ENCODE measurements at regions not wholly inside any gene's neighbourhood (a gene's known extent, or its start where the extent isn't known, plus 50 kb on each side); places are given as distances from the start of the nearest gene placed in this dataset.

DNA sequence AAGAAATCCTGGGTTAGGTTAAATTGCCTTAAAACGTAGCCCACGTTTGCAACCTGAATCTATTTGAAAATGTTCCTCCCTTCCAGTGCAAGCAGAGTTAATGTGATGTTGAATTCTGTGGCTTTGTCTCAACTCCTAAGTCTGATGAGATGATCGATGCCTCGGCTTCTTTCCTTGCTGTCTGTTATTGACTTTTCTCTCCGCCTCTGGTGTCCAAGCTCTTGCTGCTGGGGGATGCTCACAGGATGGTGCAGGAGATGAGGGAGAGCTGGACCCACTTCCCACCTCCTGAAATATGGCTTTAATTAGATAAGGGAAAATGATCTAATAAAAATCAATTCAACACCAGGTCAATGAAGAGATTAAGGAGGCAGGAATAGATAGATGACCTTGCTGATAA, 407.9 kb upstream of the RGMA start:
- no peaks in the 10 kb centered on the region for H3K4me1 ChIP-seq (replicated peaks)
- H3K36me3 ChIP-seq = no peaks in the 10 kb centered on the region
- H3K27ac ChIP-seq = no peak overlapping the region
- no peak for DNase-seq (ENCODE audit: low read depth in 1 of 2, low spot score in 2 of 2)
- no peaks in the 10 kb centered on the region for H3K27me3 ChIP-seq (replicated peaks)
- H3K4me3 ChIP-seq = no peak overlapping the region
- no peaks in the 10 kb centered on the region for H3K9me3 ChIP-seq (replicated peaks)

DNA sequence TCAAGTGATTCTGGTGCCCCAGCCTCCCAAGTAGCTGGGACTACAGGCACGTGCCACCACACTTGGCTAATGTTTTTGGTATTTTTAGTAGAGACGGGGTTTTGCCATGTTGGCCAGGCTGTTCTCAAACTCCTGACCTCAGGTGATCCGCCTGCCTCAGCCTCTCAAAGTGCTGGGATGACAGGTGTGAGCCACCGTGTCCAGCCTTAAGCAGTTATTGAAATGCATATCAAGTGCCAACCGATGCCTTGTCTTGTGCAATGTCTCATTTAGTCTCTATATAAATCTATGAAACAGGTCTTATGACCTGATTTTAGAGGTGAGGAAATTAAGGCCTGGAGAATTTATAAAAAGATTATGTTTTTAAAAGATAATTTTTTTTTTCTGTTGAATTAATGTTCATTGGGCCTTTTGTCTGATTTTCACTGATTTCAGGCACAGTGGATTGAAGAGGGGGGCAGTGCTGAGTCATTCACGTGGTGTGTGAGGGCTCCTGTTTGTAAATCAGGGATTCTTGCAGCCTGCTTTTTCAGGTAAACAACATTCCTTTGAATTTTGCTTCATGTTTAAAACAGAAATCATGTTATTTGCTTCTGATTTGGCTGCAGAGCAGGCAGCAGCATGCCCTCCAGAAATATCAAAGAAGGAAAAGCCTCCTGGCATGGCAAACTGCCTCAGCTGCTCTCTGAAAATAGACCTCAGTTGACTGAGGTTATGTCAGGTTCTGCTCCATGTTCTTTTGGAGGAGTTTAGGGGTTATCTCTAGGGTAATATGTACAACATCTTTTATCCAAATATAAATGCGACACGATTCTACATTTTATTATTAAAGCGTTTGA, 407.0 kb upstream of the RGMA start:
- Histone ChIP-seq H3K36me3 (no peaks in the 10 kb centered on the region), H3K4me3 (no peak overlapping the region), H3K27ac (no peak overlapping the region), H3K4me1 (replicated peaks) (no peaks in the 10 kb centered on the region), H3K27me3 (replicated peaks) (no peaks in the 10 kb centered on the region), H3K9me3 (replicated peaks) (no peaks in the 10 kb centered on the region)
- no peak for DNase-seq (ENCODE audit: low read depth in 1 of 2, low spot score in 2 of 2)

DNA sequence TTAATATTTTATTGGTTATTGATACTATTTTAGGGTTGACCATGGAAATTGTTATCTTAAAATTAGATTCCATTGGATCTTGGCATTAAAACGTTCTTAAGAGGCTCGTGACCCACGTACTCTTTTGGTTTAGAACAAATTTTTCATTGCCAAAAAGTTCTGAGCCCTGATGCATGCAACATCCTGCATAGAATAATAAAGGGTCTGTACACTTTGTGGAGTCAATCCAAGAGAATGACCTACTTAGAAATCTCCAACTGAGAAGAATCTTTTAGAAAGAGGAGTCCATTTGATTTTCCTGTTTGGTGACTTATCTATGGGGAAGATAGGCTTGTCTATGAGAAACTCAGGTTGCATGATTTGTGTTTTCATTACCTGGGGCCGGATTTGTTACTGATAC, 404.2 kb upstream of the RGMA start:
- H3K4me1 ChIP-seq (replicated peaks) = no peaks in the 10 kb centered on the region
- H3K27me3 ChIP-seq (replicated peaks) = no peaks in the 10 kb centered on the region
- H3K9me3 ChIP-seq (replicated peaks) = no peaks in the 10 kb centered on the region
- no peaks in the 10 kb centered on the region for H3K36me3 ChIP-seq
- H3K27ac ChIP-seq = no peak overlapping the region
- no peak for DNase-seq (ENCODE audit: low read depth in 1 of 2, low spot score in 2 of 2)
- H3K4me3 ChIP-seq = no peak overlapping the region

DNA sequence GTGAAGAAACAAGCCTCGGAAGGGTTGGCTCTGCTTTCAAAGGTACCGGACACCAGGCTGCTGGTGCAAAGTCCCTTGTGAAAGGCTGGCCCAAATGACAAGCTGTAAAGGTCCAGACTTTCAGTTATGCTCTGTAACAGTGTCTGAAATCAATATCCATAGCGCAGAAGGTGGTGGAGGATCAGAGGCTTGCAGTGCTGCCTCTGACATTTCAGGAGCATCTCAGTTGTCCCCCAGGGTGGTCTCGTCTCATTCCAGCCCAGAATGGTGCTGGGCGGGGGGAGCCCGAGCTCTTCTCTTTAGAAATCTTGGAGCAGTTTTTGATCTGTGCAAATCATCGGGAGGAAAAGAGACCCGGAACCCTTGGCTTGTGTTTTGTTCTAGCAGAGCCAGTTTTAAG, 402.3 kb upstream of the RGMA start:
- Histone ChIP-seq H3K27ac (no peak overlapping the region), H3K4me3 (no peak overlapping the region)
- no peak for DNase-seq (ENCODE audit: low read depth in 1 of 2, low spot score in 2 of 2)

DNA sequence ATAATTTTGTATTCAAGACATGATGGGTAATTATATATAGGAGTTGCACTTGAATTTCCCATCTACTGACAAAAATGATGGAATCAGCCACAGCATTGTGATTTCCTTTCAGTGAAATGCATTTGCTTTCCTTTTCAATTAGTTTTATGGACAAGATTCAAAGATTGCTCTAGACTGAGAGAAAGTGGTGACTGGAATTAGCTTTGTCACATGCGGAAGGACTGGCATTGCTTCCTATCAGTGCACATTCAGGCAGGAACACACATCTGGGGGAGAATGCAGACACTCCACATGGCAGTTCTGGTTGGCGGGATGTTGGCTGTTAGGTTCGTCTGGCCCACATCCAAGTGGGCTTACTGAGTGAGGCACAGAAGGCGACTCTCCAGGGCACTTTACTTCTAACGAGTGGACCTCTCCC, 399.3 kb upstream of the RGMA start:
- Histone ChIP-seq H3K36me3 (no peaks in the 10 kb centered on the region), H3K27ac (no peak overlapping the region), H3K9me3 (replicated peaks) (no peaks in the 10 kb centered on the region), H3K4me1 (replicated peaks) (no peaks in the 10 kb centered on the region), H3K27me3 (replicated peaks) (no peaks in the 10 kb centered on the region), H3K4me3 (no peak overlapping the region)
- no peak for DNase-seq (ENCODE audit: low read depth in 1 of 2, low spot score in 2 of 2)

More for the DNA sequence above, 402.3 kb upstream of the RGMA start:
- Histone ChIP-seq H3K9me3 (replicated peaks) (no peaks in the 10 kb centered on the region), H3K27me3 (replicated peaks) (no peaks in the 10 kb centered on the region), H3K4me1 (replicated peaks) (no peaks in the 10 kb centered on the region), H3K36me3 (no peaks in the 10 kb centered on the region)

DNA sequence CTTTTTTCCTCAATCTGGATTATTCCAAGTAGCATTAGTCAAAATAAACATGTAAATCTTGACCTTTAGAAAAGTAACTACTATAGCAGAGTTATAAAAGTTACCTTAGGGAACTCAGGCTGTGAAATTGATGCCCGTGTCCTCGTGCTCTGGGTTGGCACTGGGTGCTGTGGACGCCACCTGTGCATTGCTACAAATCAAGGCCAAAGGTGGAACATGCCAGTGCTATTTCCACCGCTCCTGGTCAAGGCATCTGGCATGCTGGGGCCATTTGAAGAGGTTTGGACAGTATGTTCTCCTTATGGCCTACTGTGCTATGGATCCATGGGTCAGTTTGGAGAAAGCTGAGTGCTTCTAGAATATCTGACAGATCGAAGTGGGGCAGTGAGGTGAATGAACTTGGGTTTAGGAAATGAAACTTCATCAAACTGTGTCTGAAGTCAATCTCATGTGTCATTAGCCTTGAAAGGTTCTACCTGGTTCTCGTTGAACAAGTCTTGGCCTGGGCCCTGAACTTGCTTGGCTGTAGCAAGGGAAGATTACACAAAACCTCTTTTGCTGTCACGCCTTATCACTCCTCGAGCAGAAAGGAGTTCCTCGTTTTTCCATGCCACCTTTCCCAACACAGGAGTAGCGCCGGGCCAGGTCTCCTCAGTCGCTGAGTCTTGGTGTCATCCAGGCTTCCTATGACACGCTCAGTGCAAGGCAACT, 397.6 kb upstream of the RGMA start:
- no peak for DNase-seq (ENCODE audit: low read depth in 1 of 2, low spot score in 2 of 2)
- Histone ChIP-seq H3K27ac (no peak overlapping the region), H3K36me3 (no peaks in the 10 kb centered on the region), H3K4me1 (replicated peaks) (no peaks in the 10 kb centered on the region), H3K27me3 (replicated peaks) (no peaks in the 10 kb centered on the region), H3K4me3 (no peak overlapping the region), H3K9me3 (replicated peaks) (no peaks in the 10 kb centered on the region; the same call in 1 of the 2 replicates)

DNA sequence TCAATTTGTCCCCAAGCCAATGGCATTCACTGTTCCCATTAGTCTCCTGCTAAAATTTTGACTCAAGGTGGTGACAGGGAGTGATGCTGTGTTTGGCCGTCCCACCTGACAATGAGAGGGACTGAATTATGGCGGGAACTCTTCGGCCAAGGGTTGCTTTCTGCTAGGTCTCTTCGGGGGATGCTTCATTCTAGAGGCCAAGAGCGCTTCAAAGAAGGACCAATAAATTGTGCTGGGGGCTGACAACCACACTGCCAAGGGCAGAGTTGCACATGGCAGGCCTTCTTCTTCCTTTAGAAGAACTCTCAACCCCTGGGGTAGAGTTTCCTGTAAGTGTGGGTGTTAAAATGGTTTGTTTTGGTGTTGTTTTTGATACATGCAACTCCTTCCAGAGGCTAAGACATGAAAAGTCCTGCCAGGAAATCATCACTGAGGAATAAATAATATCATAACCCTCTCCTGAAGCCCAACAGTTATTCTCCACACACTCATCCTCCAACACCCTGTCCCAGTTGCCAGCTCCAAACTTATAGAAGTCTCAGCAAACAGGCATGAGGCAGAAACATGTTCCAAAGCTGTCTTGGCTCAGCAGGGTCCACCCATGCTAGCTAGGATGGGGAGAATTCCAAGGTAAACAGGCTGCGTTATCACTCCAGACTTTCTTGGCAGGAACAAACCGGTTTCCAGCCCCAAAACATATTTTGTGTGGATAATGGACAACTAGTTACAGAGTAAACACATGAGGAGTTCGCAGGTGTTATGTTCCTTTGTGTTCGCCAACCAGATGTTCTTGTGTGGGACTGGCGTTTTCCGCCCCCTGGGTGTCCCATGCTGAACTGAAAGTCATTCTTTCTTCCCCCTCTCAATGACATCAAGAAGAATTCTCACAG, 396.7 kb upstream of the RGMA start:
- Histone ChIP-seq H3K36me3 (no peaks in the 10 kb centered on the region), H3K27me3 (replicated peaks) (no peaks in the 10 kb centered on the region), H3K4me3 (no peak overlapping the region), H3K27ac (no peak overlapping the region), H3K9me3 (replicated peaks) (no peaks in the 10 kb centered on the region; the same call in 1 of the 2 replicates), H3K4me1 (replicated peaks) (no peaks in the 10 kb centered on the region)
- DNase-seq (ENCODE audit: low read depth in 1 of 2, low spot score in 2 of 2) = no peak

DNA sequence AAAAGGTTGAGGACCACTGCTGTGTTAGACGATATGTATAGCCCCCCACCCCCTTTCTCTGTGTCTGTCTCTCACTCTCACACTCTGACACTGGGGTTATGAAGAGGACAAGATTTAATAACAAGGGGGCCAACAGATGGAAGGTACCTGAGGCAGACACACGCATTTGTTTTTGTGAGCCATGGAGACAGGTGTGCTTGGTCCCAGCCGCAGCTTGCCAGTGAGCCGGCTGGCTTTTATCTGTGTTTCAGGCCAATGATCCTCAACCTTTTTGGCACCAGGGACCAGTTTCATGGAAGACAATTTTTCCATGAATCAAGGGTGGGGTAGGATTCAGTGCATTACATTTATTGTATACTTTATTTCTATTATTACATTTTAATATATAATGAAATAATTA, 394.9 kb upstream of the RGMA start:
- Histone ChIP-seq H3K4me1 (replicated peaks) (no peaks in the 10 kb centered on the region), H3K9me3 (replicated peaks) (no peaks in the 10 kb centered on the region; the same call in 1 of the 2 replicates), H3K27me3 (replicated peaks) (no peaks in the 10 kb centered on the region), H3K27ac (no peak overlapping the region), H3K4me3 (no peak overlapping the region), H3K36me3 (no peaks in the 10 kb centered on the region)
- DNase-seq (ENCODE audit: low read depth in 1 of 2, low spot score in 2 of 2) = no peak

DNA sequence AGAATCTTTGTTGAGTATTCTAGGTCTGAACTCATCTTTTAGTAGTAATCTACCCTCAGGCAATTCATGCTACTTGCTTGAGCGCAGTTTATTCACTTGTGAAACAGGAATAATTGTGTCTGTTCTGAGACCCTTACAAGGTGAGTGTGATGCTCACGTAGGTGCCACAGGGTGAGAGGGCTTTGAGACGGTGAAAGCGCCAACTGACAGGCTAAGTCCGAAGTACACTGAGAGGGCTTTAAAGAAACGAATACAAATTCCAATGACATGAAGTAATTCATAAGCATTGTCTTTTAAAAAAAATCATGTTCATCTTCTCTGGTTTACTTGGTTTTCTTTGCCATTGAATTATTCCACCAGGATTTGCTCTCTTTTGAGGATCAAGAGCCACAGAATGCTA, 393.7 kb upstream of the RGMA start:
- DNase-seq (ENCODE audit: low read depth in 1 of 2, low spot score in 2 of 2) = no peak
- no peak overlapping the region for H3K27ac ChIP-seq
- no peak overlapping the region for H3K4me3 ChIP-seq
- no peaks in the 10 kb centered on the region for H3K36me3 ChIP-seq
- H3K4me1 ChIP-seq (replicated peaks) = no peaks in the 10 kb centered on the region
- H3K27me3 ChIP-seq (replicated peaks) = no peaks in the 10 kb centered on the region
- no peaks in the 10 kb centered on the region; the same call in 1 of the 2 replicates for H3K9me3 ChIP-seq (replicated peaks)

DNA sequence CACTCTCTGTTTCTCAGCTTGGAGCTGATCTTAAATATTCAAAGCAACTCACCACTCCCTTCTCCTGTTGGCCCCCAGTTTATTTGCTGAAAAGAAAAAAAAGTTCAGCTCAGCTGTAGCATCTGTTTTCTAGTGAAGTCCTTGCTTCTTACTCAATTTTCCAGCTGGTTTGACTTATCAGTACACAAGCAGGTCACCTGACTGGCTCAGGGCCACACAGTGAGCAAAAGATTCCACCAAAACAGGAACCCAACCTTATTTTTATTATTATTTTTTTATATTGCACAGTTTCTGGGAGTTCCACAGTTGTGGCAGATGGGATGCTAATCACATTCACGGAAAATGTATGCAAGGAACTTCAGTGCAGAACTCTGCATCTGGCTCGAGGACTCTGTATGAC, 390.7 kb upstream of the RGMA start:
- Histone ChIP-seq H3K27me3 (replicated peaks) (no peaks in the 10 kb centered on the region), H3K9me3 (replicated peaks) (no peaks in the 10 kb centered on the region; the same call in 1 of the 2 replicates), H3K4me1 (replicated peaks) (no peaks in the 10 kb centered on the region), H3K36me3 (no peaks in the 10 kb centered on the region), H3K27ac (no peak overlapping the region), H3K4me3 (no peak overlapping the region)
- DNase-seq (ENCODE audit: low read depth in 1 of 2, low spot score in 2 of 2) = no peak

DNA sequence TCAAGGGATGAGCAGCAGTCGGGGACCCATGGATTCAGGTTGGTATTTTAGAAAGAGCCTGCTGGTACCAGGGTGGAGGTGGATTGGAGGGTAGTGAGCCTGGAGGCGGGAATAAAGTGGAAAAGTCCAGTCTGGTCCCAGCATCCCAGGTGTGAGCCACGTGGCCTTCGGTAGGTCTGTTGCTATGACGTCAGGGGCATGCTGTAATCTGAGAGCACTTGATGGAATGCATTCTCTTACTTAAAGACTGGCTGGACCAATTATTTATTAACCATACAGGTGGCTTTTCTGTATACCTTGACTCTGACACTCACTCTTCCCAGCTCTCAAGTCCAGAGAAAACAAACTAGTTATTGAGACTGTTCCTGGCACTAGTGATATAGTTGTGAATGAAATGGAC, 389.9 kb upstream of the RGMA start:
- DNase-seq (ENCODE audit: low read depth in 1 of 2, low spot score in 2 of 2) = no peak
- no peaks in the 10 kb centered on the region for H3K27me3 ChIP-seq (replicated peaks)
- no peaks in the 10 kb centered on the region for H3K36me3 ChIP-seq
- no peak overlapping the region for H3K27ac ChIP-seq
- no peaks in the 10 kb centered on the region for H3K4me1 ChIP-seq (replicated peaks)
- H3K4me3 ChIP-seq = no peak overlapping the region
- H3K9me3 ChIP-seq (replicated peaks) = no peaks in the 10 kb centered on the region; the same call in 1 of the 2 replicates

DNA sequence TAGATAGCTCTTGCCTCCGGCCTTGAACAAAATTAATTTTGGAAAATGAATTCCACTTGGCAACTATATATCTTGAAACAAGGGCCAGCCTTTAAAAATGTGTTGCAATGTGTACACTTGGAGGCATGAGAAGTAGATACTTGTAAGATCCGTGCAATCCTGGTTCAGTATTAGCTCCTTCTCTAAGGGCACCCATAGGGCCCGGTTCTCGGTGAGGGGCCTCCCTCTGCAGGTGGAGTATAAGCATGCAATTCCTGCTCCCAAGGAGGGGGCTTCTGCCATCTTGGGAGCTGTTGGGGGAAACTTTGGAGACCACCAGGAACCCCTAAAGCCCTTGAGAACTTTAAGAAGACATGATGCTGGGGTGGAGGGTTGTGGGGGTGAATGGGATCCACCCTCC, 388.7 kb upstream of the RGMA start:
- Histone ChIP-seq H3K27me3 (replicated peaks) (no peaks in the 10 kb centered on the region), H3K4me1 (replicated peaks) (no peaks in the 10 kb centered on the region), H3K9me3 (replicated peaks) (no peaks in the 10 kb centered on the region; the same call in 1 of the 2 replicates), H3K27ac (no peak overlapping the region), H3K4me3 (no peak overlapping the region), H3K36me3 (no peaks in the 10 kb centered on the region)
- DNase-seq (ENCODE audit: low read depth in 1 of 2, low spot score in 2 of 2) = no peak

DNA sequence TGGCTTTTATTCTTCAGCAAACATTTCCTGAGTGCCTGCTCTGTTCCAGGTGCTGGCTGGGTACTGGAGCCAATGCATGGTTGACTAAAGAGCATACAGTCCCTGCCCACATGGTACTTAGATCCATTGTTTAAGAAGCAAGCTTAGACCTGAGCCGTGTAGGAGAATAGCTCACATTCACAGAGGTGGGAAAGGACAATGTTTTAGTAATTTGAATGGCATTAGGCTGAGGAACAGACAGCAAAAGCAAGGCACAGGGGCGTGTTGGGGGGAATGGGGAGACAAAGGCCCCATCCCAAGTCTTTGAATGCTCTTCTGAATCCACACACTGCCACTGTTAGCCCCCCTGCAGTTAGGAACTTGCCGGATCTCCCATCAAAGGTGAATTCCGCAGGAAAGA, 388.2 kb upstream of the RGMA start:
- Histone ChIP-seq H3K36me3 (no peaks in the 10 kb centered on the region), H3K27ac (no peak overlapping the region), H3K27me3 (replicated peaks) (no peaks in the 10 kb centered on the region), H3K9me3 (replicated peaks) (no peaks in the 10 kb centered on the region), H3K4me1 (replicated peaks) (no peaks in the 10 kb centered on the region), H3K4me3 (no peak overlapping the region)
- no peak for DNase-seq (ENCODE audit: low read depth in 1 of 2, low spot score in 2 of 2)

All from SJSA1 (cell line).